ENCODE measurements at regions not wholly inside any gene's neighbourhood (a gene's known extent, or its start where the extent isn't known, plus 50 kb on each side); places are given as distances from the start of the nearest gene placed in this dataset.
A peak's percentile ranks its signal among the peaks of the same experiment; 100 is the strongest.
"Not testable (repeated sequence)": the region's sequence is repeated elsewhere in the genome, so short reads cannot be mapped to it uniquely, and the experiment has no call there.

DNA sequence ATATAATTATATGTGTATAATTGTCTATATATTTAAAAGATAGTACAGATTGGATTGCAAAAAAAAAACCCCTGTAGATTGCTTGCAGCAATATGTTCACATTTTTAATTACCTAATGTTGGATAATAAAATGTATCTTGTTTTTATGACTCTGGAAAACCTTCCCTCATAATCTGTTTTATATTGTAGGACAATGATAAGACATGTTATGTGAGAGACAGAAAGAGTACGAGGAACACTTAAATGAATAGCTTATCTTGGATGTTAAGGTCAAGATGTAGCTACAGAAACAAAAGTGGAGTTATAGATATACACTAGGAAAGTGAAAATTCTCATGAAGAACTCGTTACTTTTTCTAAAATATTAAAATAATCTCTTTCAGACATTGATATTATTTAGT, 691.6 kb upstream of the IMPG1 start:
- no peak for DNase-seq

DNA sequence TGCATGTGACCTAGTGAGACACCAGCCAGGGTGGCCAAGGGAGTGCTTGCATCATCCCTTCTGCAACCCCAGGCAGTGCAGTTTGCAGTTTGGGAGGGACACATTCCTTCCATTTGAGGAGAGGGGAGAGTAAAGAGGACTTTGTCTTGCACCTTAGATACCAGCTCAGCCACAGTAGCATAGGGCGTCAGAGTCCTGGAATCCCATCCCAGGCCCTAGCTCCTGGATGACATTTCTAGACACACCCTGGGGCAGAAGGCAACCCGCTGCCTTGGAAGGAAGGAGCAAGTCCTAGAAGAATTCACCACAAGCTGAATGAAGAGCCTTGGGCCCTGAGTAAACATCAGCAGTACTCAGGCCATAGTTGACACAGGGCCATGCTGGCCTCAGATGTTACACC, 680.4 kb upstream of the IMPG1 start:
- no peak for DNase-seq

DNA sequence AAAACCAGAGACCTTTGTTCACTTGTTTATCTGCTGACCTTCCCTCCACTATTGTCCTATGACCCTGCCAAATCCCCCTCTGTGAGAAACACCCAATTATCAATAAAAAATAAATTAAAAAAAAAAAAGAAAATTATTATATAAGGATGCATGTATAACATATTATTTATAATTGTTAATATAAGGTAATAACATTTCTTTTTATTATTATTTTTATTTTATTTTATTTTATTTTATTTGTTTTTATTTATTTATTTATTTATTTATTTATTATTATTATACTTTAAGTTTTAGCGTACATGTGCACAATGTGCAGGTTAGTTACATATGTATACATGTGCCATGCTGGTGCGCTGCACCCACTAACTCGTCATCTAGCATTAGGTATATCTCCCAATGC, 672.9 kb upstream of the IMPG1 start:
- DNase-seq, result not testable (repeated sequence)

DNA sequence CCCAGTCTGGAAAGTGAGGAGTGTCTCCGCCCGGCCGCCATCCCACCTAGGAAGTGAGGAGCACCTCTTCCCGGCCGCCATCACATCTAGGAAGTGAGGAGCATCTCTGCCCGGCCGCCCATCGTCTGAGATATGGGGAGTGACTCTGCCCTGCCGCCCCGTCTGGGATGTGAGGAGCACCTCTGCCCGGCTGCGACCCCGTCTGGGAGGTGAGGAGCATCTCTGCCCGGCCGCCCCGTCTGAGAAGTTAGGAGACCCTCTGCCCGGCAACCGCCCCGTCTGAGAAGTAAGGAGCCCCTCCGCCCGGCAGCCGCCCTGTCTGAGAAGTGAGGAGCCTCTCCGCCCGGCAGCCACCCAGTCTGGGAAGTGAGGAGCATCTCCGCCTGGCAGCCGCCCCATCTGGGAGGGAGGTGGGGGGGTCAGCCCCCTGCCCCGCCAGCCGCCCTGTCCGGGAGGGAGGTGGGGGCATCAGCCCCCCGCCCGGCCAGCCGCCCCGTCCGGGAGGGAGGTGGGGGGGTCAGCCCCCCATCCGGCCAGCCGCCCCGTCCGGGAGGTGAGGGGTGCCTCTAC, 671.8 kb upstream of the IMPG1 start:
- DNase-seq, result not testable (repeated sequence)

DNA sequence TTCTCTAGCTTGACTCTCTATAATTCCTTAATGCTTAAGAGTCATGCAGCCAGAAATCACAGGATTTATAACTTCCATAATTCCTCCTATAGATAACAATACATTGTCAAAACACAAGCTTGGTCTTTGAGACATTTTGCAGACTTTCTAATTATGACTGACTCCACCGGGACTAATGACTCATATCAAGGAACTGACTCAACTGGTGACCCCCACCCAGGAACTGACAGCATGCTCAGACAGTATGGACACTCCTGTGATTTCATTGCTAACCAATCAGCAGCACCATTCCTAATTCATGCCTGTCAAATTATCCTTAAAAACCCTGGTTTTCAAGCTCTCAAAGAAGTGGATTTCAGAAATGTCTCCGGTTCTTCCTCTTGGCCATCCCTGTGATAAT, 670.5 kb upstream of the IMPG1 start:
- no peak for DNase-seq

DNA sequence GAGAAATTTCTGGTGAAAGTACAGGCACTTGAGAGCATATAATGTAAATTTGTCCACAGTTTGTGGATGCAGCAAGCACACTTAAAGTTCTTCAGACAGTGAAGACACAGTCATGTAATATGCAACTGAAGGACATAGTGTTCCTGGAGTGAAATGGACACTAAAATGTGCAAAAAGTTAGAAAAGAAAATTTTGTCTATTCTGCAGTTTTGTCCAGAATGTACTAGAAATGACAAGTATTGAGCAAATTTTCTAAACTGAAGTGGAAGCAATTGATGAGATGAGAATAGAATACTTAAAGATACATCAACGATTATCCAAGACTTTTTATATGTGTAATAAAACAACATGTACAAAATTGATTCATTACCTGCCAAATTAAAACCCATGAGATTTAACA, 647.0 kb upstream of the IMPG1 start:
- DNase-seq, result no peak

DNA sequence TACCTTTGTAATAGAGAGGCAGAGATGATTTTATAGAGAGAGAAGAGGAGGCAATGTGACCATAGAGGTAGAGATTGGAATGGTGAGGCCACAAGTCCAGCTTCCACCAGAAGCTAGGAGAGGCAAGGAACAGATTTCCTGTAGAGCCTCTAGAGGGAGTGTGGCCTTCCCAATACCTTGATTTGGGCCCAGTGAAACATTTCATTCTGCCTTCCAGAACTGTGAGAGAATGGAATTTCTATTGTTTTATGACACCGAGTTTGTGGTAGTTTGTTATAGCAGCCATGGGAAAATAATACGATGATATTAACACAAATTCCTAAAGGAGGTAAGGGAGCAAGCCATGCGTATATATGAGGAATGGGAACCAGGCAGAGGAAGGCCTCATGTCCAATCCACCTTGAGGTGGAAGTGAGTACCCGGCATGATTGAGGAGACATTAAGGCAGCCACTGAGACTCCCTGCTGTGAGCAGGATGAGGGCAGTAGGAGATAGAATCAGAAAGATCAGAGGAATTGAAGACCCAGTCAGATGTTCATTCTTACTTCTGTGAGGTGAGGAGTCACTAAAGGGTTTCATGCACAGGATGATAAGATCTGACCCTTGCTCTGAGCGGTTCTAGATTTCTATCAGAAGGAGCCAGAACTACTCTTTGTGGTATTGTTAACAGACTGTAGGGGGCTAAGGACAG, 636.3 kb upstream of the IMPG1 start:
- no peak for DNase-seq

DNA sequence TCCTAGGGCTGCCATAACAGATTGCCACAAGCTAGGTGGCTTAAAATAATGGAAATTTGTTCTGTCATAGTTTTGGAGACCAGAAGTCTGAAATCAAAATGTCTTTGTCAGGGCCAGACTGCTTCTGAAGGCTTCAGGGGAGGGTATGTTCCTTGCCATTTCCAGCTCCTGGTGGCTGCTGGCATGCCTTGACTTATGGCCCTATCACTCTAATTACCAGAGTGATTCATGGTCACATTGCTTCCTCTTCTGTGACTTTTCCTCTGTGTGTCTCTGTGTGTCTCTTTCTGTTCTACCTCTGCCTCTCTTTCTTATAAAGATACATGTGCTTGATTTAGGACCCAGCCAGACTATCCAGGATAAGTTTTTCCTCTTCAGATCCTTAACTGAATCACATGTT, 635.2 kb upstream of the IMPG1 start:
- no peak for DNase-seq

DNA sequence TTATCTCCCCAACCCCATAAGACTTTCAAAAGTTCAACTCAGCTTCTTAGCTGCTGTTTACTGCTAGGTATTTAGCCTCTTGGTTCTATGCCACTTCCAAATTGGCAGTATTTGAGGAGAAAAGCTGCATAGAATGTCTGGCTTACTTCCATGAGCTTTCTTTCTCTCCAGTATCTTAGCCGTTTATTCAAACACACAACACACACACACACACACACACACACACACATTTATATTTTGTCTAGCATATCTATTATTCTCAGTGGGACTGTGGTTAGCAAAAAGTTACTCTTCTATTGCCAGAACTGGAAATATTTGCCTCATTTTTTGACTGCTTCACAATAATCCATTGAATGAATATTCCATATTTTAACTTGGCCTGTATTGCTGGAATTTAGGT, 634.2 kb upstream of the IMPG1 start:
- DNase-seq, result no peak

DNA sequence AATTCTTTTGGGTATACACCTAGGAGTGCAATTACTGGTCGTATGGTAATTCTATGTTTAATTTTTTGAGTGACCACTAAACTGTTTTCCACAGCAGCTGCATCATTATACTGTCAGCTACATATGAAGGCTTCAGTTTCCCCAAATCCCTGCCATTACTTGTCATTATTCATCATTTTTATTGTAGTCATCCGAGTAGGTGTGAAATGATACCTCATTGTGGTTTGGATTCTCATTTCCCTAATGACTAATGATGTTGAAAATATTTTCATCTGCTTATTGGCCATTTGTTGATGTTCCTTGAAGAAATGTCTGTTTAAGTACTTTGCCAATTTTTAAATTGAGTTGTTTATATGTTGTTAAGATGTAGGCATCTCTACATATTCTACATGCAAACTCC, 633.6 kb upstream of the IMPG1 start:
- DNase-seq, result no peak

DNA sequence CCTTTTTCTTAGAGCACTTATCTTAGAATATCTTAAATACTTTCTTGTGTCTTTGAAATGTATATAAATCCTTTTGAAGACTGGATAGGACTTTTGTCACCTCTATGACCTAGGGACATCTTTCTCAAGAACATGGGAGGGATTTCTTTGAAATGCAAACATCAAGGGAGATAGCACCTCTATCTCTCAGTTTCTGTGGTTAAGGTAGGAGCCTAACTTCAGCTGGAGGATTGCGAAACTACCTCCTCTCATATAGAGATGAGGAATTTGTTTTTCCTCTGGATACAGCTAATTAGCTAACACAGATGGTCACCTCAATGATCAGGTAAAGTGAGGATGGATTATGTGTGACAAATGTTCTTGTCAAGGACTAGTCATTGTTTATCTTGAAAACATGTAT, 631.3 kb upstream of the IMPG1 start:
- DNase-seq, result no peak

DNA sequence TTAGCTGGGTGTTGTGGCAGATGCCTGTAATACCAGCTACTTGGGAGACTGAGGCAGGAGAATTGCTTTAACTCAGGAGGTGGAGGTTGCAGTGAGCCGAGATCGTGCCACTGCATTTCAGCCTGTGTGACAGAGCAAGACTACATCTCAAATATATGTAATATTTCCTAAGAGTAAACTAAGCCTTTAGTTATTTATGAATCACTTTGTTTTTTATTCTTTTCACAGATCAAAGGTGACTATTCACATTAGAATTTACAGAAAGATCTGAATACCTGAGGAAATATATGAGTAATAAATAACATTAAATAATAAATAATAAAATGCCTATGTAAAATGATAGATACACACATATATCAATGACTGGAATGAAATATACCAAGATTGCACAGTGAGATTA, 630.8 kb upstream of the IMPG1 start:
- no peak for DNase-seq

DNA sequence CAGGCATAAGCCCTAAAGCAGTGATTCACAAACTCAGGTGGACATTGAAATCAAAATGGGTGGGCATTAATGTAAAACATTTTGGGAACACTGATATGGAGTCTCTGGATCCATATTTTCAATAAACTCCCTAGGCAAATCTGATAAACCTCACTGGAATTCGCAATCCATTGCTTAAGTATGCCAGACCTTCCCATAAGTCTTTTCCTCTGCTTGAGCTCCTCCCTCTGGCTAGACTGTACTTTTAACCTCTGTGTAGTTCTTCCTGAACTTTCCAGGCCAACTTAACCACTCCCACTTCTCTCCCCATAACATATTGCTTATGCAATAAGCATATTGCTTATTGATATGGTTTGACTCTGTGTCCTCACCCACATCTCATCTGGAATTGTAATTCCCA, 629.7 kb upstream of the IMPG1 start:
- no peak for DNase-seq

DNA sequence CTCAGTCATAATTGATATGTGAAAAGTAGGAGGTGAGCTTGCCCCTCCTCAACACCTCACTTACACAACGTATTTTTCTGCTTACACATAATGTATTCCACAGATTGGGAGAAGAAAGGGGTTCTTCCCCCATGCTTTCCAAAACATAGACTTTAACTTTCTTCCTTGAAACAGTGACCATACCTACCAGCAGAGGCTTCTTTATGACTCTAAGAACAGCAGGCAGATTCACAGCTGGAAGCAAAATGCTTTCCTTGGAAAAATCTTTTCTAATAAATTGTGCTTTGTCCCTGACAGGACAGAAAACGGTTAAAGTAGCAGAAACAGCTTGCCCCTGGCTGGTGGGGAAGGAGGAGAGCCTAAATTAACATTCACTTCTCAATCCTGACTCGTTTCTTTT, 629.1 kb upstream of the IMPG1 start:
- DNase-seq, result no peak

DNA sequence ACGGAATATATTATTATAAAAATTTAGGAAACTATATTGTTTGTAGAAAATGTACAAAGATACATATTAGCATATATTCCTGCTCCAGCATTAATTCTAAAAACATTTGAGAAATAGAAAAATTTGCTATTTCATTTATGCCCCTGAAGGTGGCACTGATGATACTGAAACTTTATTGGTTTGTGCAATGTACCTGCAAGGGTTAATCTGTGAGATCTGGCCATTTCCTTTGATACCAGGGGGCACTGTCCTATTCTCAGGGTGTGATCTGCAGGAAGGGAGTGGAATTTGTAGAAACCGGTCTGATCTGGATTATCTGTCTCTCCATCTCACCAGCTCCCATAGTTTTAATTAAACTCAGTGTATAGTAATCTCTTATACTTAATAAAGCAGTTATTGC, 625.1 kb upstream of the IMPG1 start:
- peak; percentile 12 to 52 for DNase-seq

DNA sequence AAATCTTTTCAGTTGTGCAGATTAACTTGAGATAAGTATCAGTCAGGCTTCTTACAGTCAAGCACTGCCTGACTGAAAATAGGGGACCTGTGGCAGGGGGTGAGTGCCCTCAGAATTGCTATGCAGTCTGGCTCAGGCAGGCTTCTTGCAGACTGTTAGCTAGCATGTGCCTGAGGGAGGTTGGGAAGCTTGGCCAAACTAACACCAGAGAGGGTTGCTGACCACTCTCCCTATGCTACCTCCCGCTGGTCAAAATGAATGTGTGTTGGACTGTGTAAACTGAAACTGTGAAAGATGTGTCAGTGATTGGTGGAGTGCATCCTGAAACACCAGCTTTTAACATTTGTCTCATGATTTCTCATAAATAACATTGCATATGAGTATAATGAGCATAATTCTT, 622.3 kb upstream of the IMPG1 start:
- no peak for DNase-seq

DNA sequence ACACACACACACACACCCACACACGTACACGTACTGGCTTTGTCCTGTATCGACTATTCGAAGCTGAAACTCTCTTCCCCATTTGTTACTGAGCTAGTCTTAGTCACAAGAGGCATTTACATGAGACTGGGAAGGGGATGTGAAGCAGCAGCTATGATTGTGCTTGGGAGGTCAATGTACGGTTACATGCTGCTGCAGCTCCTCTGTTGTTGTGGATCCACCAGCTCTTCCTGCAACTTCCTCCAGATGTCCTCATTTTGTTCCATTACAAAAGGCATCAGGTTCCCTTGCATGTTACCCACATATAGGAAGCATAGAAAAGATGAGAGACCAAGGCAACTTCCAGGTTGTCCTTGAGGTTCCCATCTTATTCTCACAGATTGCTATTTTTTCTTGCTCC, 612.4 kb upstream of the IMPG1 start:
- peak in 1 of 2 experiments; percentile 6 for DNase-seq

DNA sequence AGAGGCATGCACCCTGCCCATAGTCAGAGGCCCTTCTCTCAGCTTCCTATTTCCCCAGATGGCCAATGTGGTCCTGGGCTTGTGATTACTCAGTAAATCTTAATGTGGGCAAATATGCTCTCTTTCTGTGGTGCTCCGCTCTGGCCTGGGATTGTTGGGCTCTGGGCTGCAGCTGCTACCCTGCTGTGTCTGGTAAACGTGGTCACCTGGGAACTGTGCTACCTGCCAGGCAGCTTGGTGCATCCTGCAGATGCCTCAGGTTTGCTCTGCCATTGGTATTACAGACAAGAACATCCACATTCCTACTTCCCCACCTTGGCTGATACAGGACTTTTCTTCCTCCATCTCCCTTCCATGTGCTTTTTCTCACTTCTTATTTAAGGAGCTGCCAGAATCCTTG, 611.5 kb upstream of the IMPG1 start:
- no peak for DNase-seq

DNA sequence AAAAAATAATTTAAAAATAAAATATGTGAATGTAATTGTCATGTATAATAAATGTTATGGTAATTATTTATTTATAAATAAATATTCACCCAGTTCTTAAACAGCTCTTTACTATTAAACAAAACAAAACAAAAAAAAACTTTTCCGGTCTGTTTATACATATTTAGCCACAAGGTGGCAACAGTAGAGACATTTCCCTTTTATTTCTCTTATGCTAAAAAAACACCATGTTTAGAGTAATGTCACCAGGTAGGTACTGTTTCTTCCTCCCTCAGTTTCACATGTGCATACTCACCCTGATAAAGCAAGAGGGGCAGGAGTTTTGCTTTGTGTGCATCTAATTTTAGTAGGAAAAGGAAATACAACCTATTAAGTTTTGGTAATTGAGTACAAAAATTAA, 610.4 kb upstream of the IMPG1 start:
- peak in 1 of 2 experiments; percentile 44 for DNase-seq

DNA sequence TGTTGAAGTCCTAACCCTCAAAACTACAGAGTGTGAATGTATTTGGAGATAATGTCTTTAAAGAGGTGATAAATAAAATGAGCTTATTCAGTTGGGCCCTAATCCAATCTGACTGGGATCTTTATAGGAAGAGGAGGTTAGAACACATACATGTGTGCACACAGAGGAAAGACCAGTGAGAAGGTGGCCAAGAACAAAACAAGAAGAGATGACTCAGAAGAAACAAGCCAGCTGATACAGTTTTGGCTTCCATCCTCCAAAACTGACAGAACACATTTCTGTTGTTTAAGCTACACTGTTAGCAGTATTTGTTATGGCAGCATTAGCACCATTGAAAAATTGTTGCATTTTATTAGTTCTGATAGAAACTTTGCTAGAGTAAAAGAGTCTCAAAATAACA, 609.3 kb upstream of the IMPG1 start:
- no peak for DNase-seq

DNA sequence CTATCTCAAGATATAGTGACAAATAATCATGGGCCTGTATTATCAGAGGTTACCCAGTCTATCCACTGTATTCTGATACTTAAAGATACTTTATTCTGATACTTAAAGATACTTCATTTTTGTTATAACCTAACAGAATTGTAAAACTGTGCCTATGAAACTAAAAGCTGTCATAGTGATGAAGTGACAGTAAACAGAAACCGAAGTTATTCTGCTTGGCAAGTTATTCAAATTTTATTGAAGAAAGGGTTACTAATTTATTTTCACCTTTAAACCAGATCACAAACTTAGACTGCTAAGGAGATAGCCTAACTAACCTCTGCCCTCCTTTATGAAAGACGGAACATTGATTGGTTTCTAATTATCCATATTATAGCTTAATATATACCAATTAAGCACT, 604.6 kb upstream of the IMPG1 start:
- no peak for DNase-seq

DNA sequence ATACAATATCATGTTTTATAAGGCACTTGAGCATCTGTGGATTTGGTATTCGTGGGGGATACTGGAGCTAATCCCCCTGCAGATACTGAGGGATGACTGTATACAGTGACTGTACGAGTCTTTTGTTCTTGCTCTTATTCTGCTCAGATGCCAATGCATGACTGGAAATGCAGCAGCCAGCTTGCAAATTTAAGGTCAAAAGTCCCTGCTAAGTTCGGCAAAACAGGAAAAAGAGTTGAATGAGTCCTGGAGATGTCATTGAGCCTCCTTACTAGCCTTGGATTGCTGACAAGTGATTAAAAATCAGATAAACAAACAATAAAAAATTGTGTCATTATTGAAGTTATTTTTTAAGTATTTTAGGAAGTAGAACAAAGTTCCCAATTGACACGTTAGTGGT, 599.3 kb upstream of the IMPG1 start:
- no peak for DNase-seq

DNA sequence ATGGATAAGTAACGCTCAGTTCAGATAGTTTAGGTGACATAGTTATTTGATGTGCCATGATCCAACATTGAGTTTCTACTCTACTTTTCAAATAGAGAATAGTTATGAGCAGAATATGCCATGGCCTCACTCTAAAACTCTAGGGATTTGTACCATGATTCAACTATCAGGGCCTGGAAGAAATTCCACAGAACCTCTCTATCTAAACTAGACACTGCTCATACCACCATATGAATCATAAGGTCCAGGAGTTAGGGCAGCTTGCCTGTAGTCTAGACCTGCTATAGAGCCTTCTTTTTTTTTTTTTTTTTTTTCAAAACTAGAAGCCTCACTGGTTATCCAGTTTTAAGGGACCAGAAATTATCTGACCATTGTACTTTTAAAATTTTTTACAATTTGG, 571.8 kb upstream of the IMPG1 start:
- DNase-seq, result no peak

DNA sequence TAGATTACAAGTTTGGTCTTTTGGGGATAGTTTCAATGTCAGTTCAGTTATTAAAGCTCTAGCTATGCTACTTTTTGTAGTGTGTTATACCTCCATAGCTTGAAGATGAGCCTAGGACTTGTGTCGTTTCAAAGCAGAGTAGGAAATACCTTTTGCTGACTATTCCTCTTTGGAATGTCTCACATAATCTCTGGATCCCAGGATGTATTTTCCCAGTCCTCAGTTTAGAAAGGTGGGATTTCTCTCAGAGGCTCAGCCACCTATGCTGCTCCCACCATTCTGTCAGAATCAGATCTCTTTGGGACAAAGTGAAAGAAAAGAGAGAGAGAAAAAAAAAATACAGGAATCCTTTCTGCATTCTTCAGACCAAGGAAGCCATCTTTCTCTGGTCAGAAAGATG, 567.5 kb upstream of the IMPG1 start:
- DNase-seq, result no peak

DNA sequence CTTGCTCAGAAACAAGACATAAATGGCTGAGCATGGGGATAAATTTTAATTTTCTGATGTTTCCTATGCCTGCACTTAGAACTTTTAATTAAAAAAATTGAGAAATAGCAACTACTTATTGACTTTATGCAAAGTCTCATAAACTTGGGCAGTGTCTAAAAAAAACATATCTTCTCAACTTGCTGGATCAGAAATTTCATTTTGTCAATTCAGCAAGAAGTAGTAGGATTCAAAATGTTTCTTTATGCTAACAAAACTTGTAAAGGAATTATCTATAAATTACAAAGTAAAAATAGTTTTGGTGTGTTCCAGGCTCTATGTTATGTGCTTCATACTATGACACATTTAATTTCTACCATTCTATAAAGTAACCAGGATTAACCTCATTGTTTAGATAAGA, 562.2 kb upstream of the IMPG1 start:
- no peak for DNase-seq

Measured in SW 1271 (cell line).